H9 (cell line): ENCODE measurements at regions not wholly inside any gene's neighbourhood (a gene's known extent, or its start where the extent isn't known, plus 50 kb on each side); places are given as distances from the start of the nearest gene placed in this dataset.

Source experiments
- DNase-seq: peaks from one replicate; pipeline ENCODE4 v3.0.0-alpha.2; 2017
- H2AFZ ChIP-seq: one replicate; pipeline ENCODE4 v1.6.1; 2013; ENCODE audit warnings: mild to moderate bottlenecking, low read length, control low read depth, moderate library complexity
- H2AK5ac ChIP-seq: 2 replicates; pipeline ENCODE4 v1.6.1; 2013; ENCODE audit warnings: low read length, control low read depth, mixed read lengths; ENCODE audit not compliant: insufficient read length
- H2BK120ac ChIP-seq: one replicate; pipeline ENCODE4 v1.6.1; 2013; ENCODE audit warnings: low read depth, mild to moderate bottlenecking, low read length, control low read depth, inconsistent platforms; ENCODE audit not compliant: poor library complexity, severe bottlenecking
- H2BK12ac ChIP-seq: 2 replicates; pipeline ENCODE4 v1.6.1; 2013; ENCODE audit warnings: low read length, control low read depth, mixed read lengths, low read depth; ENCODE audit not compliant: insufficient read length
- H2BK15ac ChIP-seq: 2 replicates; pipeline ENCODE4 v1.6.1; 2013; ENCODE audit warnings: low read depth, low read length, control low read depth
- H2BK20ac ChIP-seq: one replicate; pipeline ENCODE4 v1.6.1; 2013; ENCODE audit warnings: low read depth, mild to moderate bottlenecking, low read length, control low read depth, inconsistent platforms; ENCODE audit not compliant: poor library complexity, severe bottlenecking
- H2BK5ac ChIP-seq: 2 replicates; pipeline ENCODE4 v1.6.1; 2013; ENCODE audit warnings: low read length, control low read depth, mixed read lengths; ENCODE audit not compliant: insufficient read length
- H3K14ac ChIP-seq: 2 replicates; pipeline ENCODE4 v1.6.1; 2013; ENCODE audit warnings: low read length, control low read depth; ENCODE audit not compliant: insufficient read depth
- H3K18ac ChIP-seq: 2 replicates; pipeline ENCODE4 v1.6.1; 2013; ENCODE audit warnings: low read depth, mild to moderate bottlenecking, mixed read lengths, low read length, control low read depth; ENCODE audit not compliant: insufficient read length
- H3K23ac ChIP-seq: 2 replicates; pipeline ENCODE4 v1.6.1; 2013; ENCODE audit warnings: low read length, control low read depth, mixed read lengths, low read depth; ENCODE audit not compliant: insufficient read length
- H3K23me2 ChIP-seq: 2 replicates; pipeline ENCODE4 v1.6.1; 2013; ENCODE audit warnings: low read depth, mild to moderate bottlenecking, mixed read lengths, low read length, control low read depth; ENCODE audit not compliant: insufficient read length, poor library complexity, severe bottlenecking
- H3K27ac ChIP-seq: 2 replicates; pipeline ENCODE4 v1.5.1; 2013; ENCODE audit warnings: low read length, control low read depth, mixed read lengths, low read depth; ENCODE audit not compliant: insufficient read length
- H3K27me3 ChIP-seq: 2 replicates; pipeline ENCODE4 v1.6.1; 2013; ENCODE audit warnings: low read length, control low read depth, inconsistent platforms; ENCODE audit not compliant: insufficient read depth
- H3K4ac ChIP-seq: 2 replicates; pipeline ENCODE4 v1.6.1; 2013; ENCODE audit warnings: low read depth, mild to moderate bottlenecking, control low read depth, inconsistent platforms, low read length, moderate library complexity
- H3K4me1 ChIP-seq: 2 replicates; pipeline ENCODE4 v1.6.1; 2013; ENCODE audit warnings: low read length, control low read depth, inconsistent platforms; ENCODE audit not compliant: insufficient read depth
- H3K4me2 ChIP-seq: 2 replicates; pipeline ENCODE4 v1.6.1; 2013; ENCODE audit warnings: low read length, control low read depth, mixed read lengths; ENCODE audit not compliant: insufficient read length, insufficient read depth
- H3K56ac ChIP-seq: 2 replicates; pipeline ENCODE4 v1.6.1; 2013; ENCODE audit warnings: low read depth, mild to moderate bottlenecking, mixed read lengths, low read length, control low read depth; ENCODE audit not compliant: insufficient read length
- H3K79me1 ChIP-seq: 2 replicates; pipeline ENCODE4 v1.6.1; 2013; ENCODE audit warnings: low read depth, mild to moderate bottlenecking, moderate library complexity, low read length, control low read depth, inconsistent platforms; ENCODE audit not compliant: insufficient read depth, poor library complexity, severe bottlenecking
- H3K79me2 ChIP-seq: 2 replicates; pipeline ENCODE4 v1.6.1; 2013; ENCODE audit warnings: low read length, control low read depth, inconsistent platforms; ENCODE audit not compliant: insufficient read depth
- H3K9ac ChIP-seq: 2 replicates; pipeline ENCODE4 v1.6.1; 2013; ENCODE audit warnings: low read length, control low read depth, mixed read lengths; ENCODE audit not compliant: insufficient read length; ENCODE audit errors: extremely low read depth
- H3K9me3 ChIP-seq: one replicate; pipeline ENCODE4 v1.6.1; 2013; ENCODE audit warnings: low read depth, low read length, inconsistent platforms; ENCODE audit not compliant: control insufficient read depth
- H3T11ph ChIP-seq: one replicate; pipeline ENCODE4 v1.6.1; 2013; ENCODE audit warnings: mild to moderate bottlenecking, low read length, control low read depth, inconsistent platforms
- H4K20me1 ChIP-seq: one replicate; pipeline ENCODE4 v1.6.1; 2013; ENCODE audit not compliant: control insufficient read depth, insufficient read length, insufficient read depth
- H4K5ac ChIP-seq: 2 replicates; pipeline ENCODE4 v1.6.1; 2013; ENCODE audit warnings: low read depth, mild to moderate bottlenecking, mixed read lengths, low read length, control low read depth; ENCODE audit not compliant: insufficient read length
- H4K8ac ChIP-seq: replicated peaks from 2 replicates; pipeline ENCODE4 v1.6.1; 2013; ENCODE audit warnings: low read length, control low read depth, mixed read lengths, low read depth; ENCODE audit not compliant: insufficient read length
- H4K91ac ChIP-seq: 2 replicates; pipeline ENCODE4 v1.6.1; 2013; ENCODE audit warnings: low read depth, mild to moderate bottlenecking, moderate library complexity, mixed read lengths, low read length, control low read depth; ENCODE audit not compliant: insufficient read length
- H3K27ac Mint-ChIP-seq, 3 experiments: 2 replicates in 2 of 3; 3 replicates in 1 of 3; pipeline ENCODE4 v1.8.0; 2020 to 2021; ENCODE audit warnings: mixed read lengths in 3 of 3, mild to moderate bottlenecking in 1 of 3, moderate library complexity in 1 of 3
- H3K27me3 Mint-ChIP-seq: 2 replicates; pipeline ENCODE4 v1.8.0; 2021; ENCODE audit warnings: low read depth, mild to moderate bottlenecking, moderate library complexity, mixed read lengths
- H3K36me3 Mint-ChIP-seq, 3 experiments: 2 replicates in 2 of 3; 3 replicates in 1 of 3; pipeline ENCODE4 v1.8.0; 2020 to 2021; ENCODE audit warnings: low read depth in 3 of 3, mixed read lengths in 3 of 3; ENCODE audit not compliant: insufficient read depth in 1 of 3
- H3K4me1 Mint-ChIP-seq, 2 experiments: 2 replicates each; pipeline ENCODE4 v1.8.0; 2020; ENCODE audit warnings: mixed read lengths in 2 of 2
- H3K4me3 Mint-ChIP-seq, 2 experiments: 2 replicates in 1 of 2; 3 replicates in 1 of 2; pipeline ENCODE4 v1.8.0; 2020 to 2021; ENCODE audit warnings: mild to moderate bottlenecking in 2 of 2, mixed read lengths in 2 of 2, moderate library complexity in 1 of 2
- H3K9me3 Mint-ChIP-seq, 2 experiments: 2 replicates in 1 of 2; 3 replicates in 1 of 2; pipeline ENCODE4 v1.8.0; 2020; ENCODE audit warnings: mild to moderate bottlenecking in 2 of 2, mixed read lengths in 2 of 2, moderate library complexity in 1 of 2
- WGBS: extraction: QIAGEN DNeasy Blood & Tissue Kit; methylation state at CpG from one replicate; pipeline ENCODE4 v1.1.7; 2013; ENCODE audit warnings: missing lambda C conversion rate, low lambda C conversion rate, mixed read lengths; ENCODE audit not compliant: insufficient read length; ENCODE audit errors: extremely low coverage; 5-methylcytosine and 5-hydroxymethylcytosine counted together
- TF ChIP-seq, protein P1 (sequence below): fragments of 200-600 bp; sonication (generic); conservative IDR thresholded peaks from 3 replicates; pipeline ENCODE4 v1.8.0; 2021; ENCODE audit warnings: antibody characterized with exemption, mild to moderate bottlenecking

DNA sequence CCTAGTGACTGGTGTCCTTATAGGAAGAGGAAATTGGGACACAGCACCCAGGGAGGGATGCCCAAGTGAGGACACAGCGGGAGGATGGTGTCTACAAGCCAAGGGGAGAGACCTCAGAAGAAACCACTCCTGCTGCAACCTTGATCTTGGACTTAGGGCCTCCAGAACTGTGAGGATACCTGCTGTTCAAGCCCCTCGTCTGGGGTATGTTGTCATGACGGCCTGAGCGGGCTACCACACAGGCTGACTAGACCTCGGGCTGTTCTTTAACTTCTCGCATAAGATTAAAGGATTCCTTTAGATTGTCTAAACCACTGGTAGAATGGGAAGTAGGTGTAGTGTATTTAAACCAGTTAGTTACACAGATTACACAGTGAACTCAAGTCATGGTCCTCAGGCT lies 138.3 kb downstream of the ASB1 start:
- H4K8ac ChIP-seq: no peak overlapping the region
- H3K27me3 ChIP-seq: no peaks in the 10 kb centered on the region
- H3K79me2 ChIP-seq: no peaks in the 10 kb centered on the region
- H4K5ac ChIP-seq: no peak overlapping the region
- no peak overlapping the region for H4K91ac ChIP-seq
- H2AFZ ChIP-seq: no peak overlapping the region
- no peak overlapping the region for H3K4me2 ChIP-seq
- H3K4ac ChIP-seq: no peak overlapping the region
- no peaks in the 10 kb centered on the region for H3K9me3 ChIP-seq
- H3K27ac ChIP-seq: no peak overlapping the region
- H3K23ac ChIP-seq: no peak overlapping the region
- H3K27me3 Mint-ChIP-seq: peaks cover 6% of the 10 kb centered on the region; the same call in 1 of the 2 replicates
- peaks cover 4 to 5% of the 10 kb centered on the region in 2 experiments; a peak in 2 of 4 replicates for H3K4me1 Mint-ChIP-seq
- no peak overlapping the region for H2AK5ac ChIP-seq
- no peak overlapping the region for H3K56ac ChIP-seq
- H3K36me3 Mint-ChIP-seq: peaks cover 0 to 1% (median 0%) of the 10 kb centered on the region in 3 experiments; a peak in 1 of 7 replicates
- H3K79me1 ChIP-seq: no peaks in the 10 kb centered on the region
- H4K20me1 ChIP-seq: no peaks in the 10 kb centered on the region
- no peak overlapping the region for H3K14ac ChIP-seq
- no peak overlapping the region for H2BK5ac ChIP-seq
- H3K27ac Mint-ChIP-seq: no peak overlapping the region
- H3K9ac ChIP-seq: no peak overlapping the region
- H3K23me2 ChIP-seq: no peaks in the 10 kb centered on the region
- WGBS: no CpG with 5 or more reads among the region's 6 CpGs
- no peak overlapping the region for H3K18ac ChIP-seq
- no peak overlapping the region for H3T11ph ChIP-seq
- no peak overlapping the region for H2BK20ac ChIP-seq
- TF ChIP-seq, protein P1, sequence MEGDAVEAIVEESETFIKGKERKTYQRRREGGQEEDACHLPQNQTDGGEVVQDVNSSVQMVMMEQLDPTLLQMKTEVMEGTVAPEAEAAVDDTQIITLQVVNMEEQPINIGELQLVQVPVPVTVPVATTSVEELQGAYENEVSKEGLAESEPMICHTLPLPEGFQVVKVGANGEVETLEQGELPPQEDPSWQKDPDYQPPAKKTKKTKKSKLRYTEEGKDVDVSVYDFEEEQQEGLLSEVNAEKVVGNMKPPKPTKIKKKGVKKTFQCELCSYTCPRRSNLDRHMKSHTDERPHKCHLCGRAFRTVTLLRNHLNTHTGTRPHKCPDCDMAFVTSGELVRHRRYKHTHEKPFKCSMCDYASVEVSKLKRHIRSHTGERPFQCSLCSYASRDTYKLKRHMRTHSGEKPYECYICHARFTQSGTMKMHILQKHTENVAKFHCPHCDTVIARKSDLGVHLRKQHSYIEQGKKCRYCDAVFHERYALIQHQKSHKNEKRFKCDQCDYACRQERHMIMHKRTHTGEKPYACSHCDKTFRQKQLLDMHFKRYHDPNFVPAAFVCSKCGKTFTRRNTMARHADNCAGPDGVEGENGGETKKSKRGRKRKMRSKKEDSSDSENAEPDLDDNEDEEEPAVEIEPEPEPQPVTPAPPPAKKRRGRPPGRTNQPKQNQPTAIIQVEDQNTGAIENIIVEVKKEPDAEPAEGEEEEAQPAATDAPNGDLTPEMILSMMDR: no peak
- H2BK15ac ChIP-seq: no peak overlapping the region
- 0 out of 5 replicates have a peak, but pooled peaks cover 0 to under 1% of the 10 kb centered on the region in 2 experiments for H3K9me3 Mint-ChIP-seq
- no peak overlapping the region for H3K4me3 Mint-ChIP-seq
- no peaks in the 10 kb centered on the region for H3K4me1 ChIP-seq
- DNase-seq: no peak
- no peak overlapping the region for H2BK120ac ChIP-seq
- H2BK12ac ChIP-seq: no peak overlapping the region
